Transverse colon (tissue), 4 donors: ENCODE measurements at regions not wholly inside any gene's neighbourhood (a gene's known extent, or its start where the extent isn't known, plus 50 kb on each side); places are given as distances from the start of the nearest gene placed in this dataset.

Source experiments
- DNase-seq: peaks from one replicate; pipeline ENCODE4 v3.0.0-alpha.2; 2019
- H3K27ac ChIP-seq, 4 donors: fragments of 200-600 bp; sonication (generic); 2 replicates each; pipeline ENCODE4 v1.5.1; 2016 to 2018; ENCODE audit warnings: inconsistent platforms in 4 of 4
- H3K27me3 ChIP-seq: fragments of 200-600 bp; sonication (generic); 2 replicates; pipeline ENCODE4 v1.5.1; 2017; ENCODE audit warnings: inconsistent platforms
- H3K36me3 ChIP-seq, 4 donors: fragments of 200-600 bp; sonication (generic); 2 replicates each; pipeline ENCODE4 v1.5.1; 2017 to 2019; ENCODE audit warnings: inconsistent platforms in 4 of 4
- H3K4me1 ChIP-seq, 4 donors: fragments of 200-600 bp; sonication (generic); 2 replicates each; pipeline ENCODE4 v1.5.1; 2017 to 2020; ENCODE audit warnings: inconsistent platforms in 4 of 4
- H3K4me3 ChIP-seq, 4 donors: fragments of 200-600 bp; sonication (generic); 1 replicate in 1 of 4; 2 replicates in 3 of 4; pipeline versions ENCODE4 v1.5.1 to v1.6.1; 2017 to 2019; ENCODE audit warnings: inconsistent platforms in 4 of 4
- H3K9me3 ChIP-seq, 2 donors: fragments of 200-600 bp; sonication (generic); 2 replicates each; pipeline ENCODE4 v1.5.1; 2017 to 2019; ENCODE audit warnings: inconsistent platforms in 2 of 2
- EP300 ChIP-seq: sonication (generic); formaldehyde crosslinking; IDR thresholded peaks from one replicate; pipeline ENCODE4 v1.6.1; 2017; ENCODE audit warnings: antibody characterized with exemption, low read depth
- POLR2A ChIP-seq: fragments of 450-650 bp; IDR thresholded peaks from one replicate; pipeline ENCODE4 v1.6.1; 2016; ENCODE audit warnings: antibody characterized with exemption, mild to moderate bottlenecking, moderate library complexity
- POLR2AphosphoS5 ChIP-seq, 3 donors: sonication (generic); formaldehyde crosslinking; IDR thresholded peaks; one replicate each; pipeline ENCODE4 v1.6.1; 2016; ENCODE audit warnings: antibody characterized with exemption in 3 of 3
- WGBS, 2 donors: methylation state at CpG; one replicate each; pipeline ENCODE4 v1.1.5; 2018; ENCODE audit warnings: low coverage in 1 of 2; 5-methylcytosine and 5-hydroxymethylcytosine counted together
- in situ Hi-C, 4 donors: fragments of 200-750 bp; cut with MboI; loops; one replicate each; pipeline versions ENCODE4 v1.15.0 to v1.15.1; 2017; ENCODE audit warnings: low sequenced_read_pairs in 3 of 4, low pct_ligation_motif_present in 1 of 4, low pct_unique_long_range_greater_than_20kb in 1 of 4
- intact Hi-C: fragments of 100-400 bp; cut with DNase I; formaldehyde crosslinking; loops from one replicate; pipeline ENCODE4 v1.15.1; 2023; ENCODE audit warnings: low total_unique reads
- TF ChIP-seq, protein P1 (sequence below), 5 experiments: fragments of 200-600 bp in 3 of 5; fragments of 450-650 bp in 2 of 5; sonication (generic) in 3 of 5; IDR thresholded peaks; 1 replicate in 2 of 5; 2 replicates in 3 of 5; pipeline ENCODE4 v1.5.1; 2016 to 2017; ENCODE audit warnings: antibody characterized with exemption in 5 of 5, inconsistent platforms in 3 of 5, mild to moderate bottlenecking in 2 of 5, moderate library complexity in 1 of 5

DNA sequence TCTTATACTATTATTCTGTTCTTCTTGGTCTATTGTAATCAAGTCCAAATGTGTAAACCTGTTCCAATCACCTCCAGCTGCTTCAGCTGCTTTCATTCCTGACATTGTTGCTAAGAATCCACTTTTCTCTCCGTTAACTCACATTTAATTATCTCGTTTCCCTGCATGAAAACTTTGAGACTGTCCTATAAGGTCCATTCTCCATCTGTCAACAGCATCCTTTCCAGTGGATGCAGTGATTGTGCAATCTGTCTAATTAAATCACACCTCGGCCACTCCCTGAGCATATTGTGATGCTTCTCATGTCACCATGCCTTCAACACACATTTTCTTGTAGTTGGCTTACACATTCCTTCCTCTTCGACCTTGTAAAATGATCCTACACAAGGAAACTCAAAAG is 1626.9 kb upstream of the SLC10A2 start:
- in situ Hi-C loops = no loop called here
- Histone ChIP-seq H3K36me3 (no peaks in the 10 kb centered on the region), H3K27ac (no peak overlapping the region), H3K4me1 (no peaks in the 10 kb centered on the region), H3K4me3 (no peak overlapping the region), H3K9me3 (no peaks in the 10 kb centered on the region), H3K27me3 (no peaks in the 10 kb centered on the region)
- DNase-seq = no peak
- intact Hi-C loops = no loop called here
- 65 to 67% methylated on average over 3 to 4 of the region's 4 CpGs for WGBS, 2 donors
- TF ChIP-seq, protein P1, sequence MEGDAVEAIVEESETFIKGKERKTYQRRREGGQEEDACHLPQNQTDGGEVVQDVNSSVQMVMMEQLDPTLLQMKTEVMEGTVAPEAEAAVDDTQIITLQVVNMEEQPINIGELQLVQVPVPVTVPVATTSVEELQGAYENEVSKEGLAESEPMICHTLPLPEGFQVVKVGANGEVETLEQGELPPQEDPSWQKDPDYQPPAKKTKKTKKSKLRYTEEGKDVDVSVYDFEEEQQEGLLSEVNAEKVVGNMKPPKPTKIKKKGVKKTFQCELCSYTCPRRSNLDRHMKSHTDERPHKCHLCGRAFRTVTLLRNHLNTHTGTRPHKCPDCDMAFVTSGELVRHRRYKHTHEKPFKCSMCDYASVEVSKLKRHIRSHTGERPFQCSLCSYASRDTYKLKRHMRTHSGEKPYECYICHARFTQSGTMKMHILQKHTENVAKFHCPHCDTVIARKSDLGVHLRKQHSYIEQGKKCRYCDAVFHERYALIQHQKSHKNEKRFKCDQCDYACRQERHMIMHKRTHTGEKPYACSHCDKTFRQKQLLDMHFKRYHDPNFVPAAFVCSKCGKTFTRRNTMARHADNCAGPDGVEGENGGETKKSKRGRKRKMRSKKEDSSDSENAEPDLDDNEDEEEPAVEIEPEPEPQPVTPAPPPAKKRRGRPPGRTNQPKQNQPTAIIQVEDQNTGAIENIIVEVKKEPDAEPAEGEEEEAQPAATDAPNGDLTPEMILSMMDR (IDR thresholded peaks at IDR 0.05) = no peak
- TF ChIP-seq POLR2A (no peak), EP300 (no peak), POLR2AphosphoS5 (IDR thresholded peaks at IDR 0.05) (no peak)

DNA sequence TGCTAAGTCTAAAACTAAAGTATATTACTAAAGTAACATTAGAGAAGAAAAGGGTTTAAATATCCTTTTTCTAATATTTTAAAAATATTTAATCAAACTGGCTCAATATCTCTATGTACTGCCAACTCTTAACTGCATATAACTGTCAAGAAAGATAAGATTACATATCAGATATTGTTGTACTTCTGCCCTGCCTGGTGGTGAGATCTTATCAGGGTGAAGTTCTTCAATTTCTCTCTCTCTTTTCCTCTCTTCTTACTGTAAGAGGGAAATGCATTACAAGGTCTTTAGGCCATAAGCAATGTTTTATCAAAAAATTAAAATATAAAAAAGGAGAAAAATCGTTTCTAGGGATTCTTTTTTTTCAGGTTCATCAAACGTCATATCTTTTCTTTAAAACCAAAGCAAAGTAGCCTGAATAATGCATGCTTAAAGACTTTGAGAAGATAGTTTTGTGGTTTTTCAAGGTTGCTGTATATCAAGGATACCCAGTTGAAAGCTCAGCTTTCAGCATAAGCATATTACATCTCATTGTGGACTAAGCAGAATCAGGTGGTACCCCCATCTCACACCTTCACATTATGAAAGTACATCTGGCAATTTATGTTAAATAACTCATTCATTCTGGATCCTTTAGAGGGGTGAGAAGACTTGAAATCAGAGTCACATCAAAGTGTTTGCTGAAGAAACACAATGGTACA is 1625.7 kb upstream of the SLC10A2 start:
- WGBS, 2 donors = 37 to 38% methylated on average over 2 of the region's 2 CpGs
- no peaks in the 10 kb centered on the region for H3K27me3 ChIP-seq
- DNase-seq = no peak
- TF ChIP-seq EP300 (no peak), POLR2A (no peak), POLR2AphosphoS5 (IDR thresholded peaks at IDR 0.05) (no peak)
- TF ChIP-seq, protein P1 (IDR thresholded peaks at IDR 0.05) = no peak
- intact Hi-C loops (no loop called here), in situ Hi-C loops (no loop called here)
- no peak overlapping the region for H3K27ac ChIP-seq
- no peaks in the 10 kb centered on the region for H3K36me3 ChIP-seq
- H3K9me3 ChIP-seq = no peaks in the 10 kb centered on the region
- H3K4me3 ChIP-seq = no peak overlapping the region
- no peaks in the 10 kb centered on the region for H3K4me1 ChIP-seq

DNA sequence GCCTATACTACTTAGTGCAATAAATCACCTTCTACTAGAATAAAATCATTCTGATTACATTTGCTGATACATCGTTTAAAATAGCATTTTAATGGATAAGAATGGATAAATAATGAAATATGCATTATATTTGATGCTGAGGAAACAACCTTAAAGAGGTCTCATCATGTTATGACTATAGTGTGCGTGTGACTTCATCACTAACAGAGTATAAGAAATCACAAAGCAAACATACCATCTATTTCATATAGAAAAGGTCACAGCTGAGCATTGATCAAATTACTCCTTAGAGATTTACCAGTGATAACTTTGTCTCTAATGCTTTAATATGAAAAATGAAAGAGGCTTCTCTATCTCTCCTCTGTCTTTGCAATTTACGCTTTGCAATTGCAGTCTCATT is 1620.3 kb upstream of the SLC10A2 start:
- Histone ChIP-seq H3K9me3 (no peaks in the 10 kb centered on the region), H3K4me1 (no peaks in the 10 kb centered on the region), H3K27me3 (no peaks in the 10 kb centered on the region), H3K4me3 (no peak overlapping the region), H3K27ac (no peak overlapping the region), H3K36me3 (no peaks in the 10 kb centered on the region)
- intact Hi-C loops (no loop called here), in situ Hi-C loops (no loop called here)
- WGBS, 2 donors = 69 to 82% methylated on average over 3 of the region's 3 CpGs
- TF ChIP-seq, protein P1 (IDR thresholded peaks at IDR 0.05) = no peak
- no peak for TF ChIP-seq EP300
- TF ChIP-seq POLR2A = no peak
- no peak for TF ChIP-seq POLR2AphosphoS5 (IDR thresholded peaks at IDR 0.05)
- no peak for DNase-seq

DNA sequence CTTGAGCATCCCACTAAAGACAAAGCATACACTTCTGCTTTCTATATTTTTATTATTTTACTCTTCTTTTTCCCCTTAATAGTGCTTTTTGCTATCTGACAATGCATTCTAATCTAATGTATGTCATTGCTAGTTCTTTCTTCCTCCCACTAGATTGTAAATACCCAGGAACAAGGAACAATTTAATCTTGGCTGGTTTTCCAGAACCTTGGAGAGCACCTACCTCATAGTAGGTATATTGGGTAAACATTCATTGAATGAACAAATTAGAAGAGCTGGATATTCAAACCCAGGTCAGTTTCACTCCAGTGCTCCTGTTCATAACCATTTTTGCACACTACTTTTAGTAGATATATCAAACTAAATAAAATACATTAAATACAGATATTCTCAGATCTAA is 1617.6 kb upstream of the SLC10A2 start:
- no peak overlapping the region for H3K4me3 ChIP-seq
- intact Hi-C loops = no loop called here
- in situ Hi-C loops = no loop called here
- TF ChIP-seq, protein P1 (IDR thresholded peaks at IDR 0.05) = no peak
- no peak for TF ChIP-seq POLR2A
- TF ChIP-seq EP300 = no peak
- TF ChIP-seq POLR2AphosphoS5 (IDR thresholded peaks at IDR 0.05) = no peak
- no peaks in the 10 kb centered on the region for H3K36me3 ChIP-seq
- no peak overlapping the region for H3K27ac ChIP-seq
- no peaks in the 10 kb centered on the region for H3K9me3 ChIP-seq
- no peaks in the 10 kb centered on the region for H3K4me1 ChIP-seq
- no peak for DNase-seq
- no peaks in the 10 kb centered on the region for H3K27me3 ChIP-seq
